Progenitor cell of endocrine pancreas (in vitro differentiated cells): ENCODE measurements at regions not wholly inside any gene's neighbourhood (a gene's known extent, or its start where the extent isn't known, plus 50 kb on each side); places are given as distances from the start of the nearest gene placed in this dataset.

Source experiments
- DNase-seq: peaks from one replicate; pipeline ENCODE4 v3.0.0; 2021; ENCODE audit warnings: low spot score; ENCODE audit not compliant: unreplicated experiment
- H3K27ac Mint-ChIP-seq: 2 replicates; pipeline ENCODE4 v1.8.0; 2021; ENCODE audit warnings: mild to moderate bottlenecking, moderate library complexity, mixed read lengths
- H3K27me3 Mint-ChIP-seq: 2 replicates; pipeline ENCODE4 v1.8.0; 2021; ENCODE audit warnings: mixed read lengths
- H3K36me3 Mint-ChIP-seq: 2 replicates; pipeline ENCODE4 v1.8.0; 2022; ENCODE audit warnings: mixed read lengths; ENCODE audit not compliant: insufficient read depth
- H3K4me1 Mint-ChIP-seq: 2 replicates; pipeline ENCODE4 v1.8.0; 2021; ENCODE audit warnings: low read depth, mixed read lengths
- H3K4me3 Mint-ChIP-seq: 2 replicates; pipeline ENCODE4 v1.8.0; 2021; ENCODE audit warnings: low read depth, mild to moderate bottlenecking, moderate library complexity, mixed read lengths
- H3K9me3 Mint-ChIP-seq: 2 replicates; pipeline ENCODE4 v1.8.0; 2021; ENCODE audit warnings: low read depth, mixed read lengths
- TF ChIP-seq, protein P1 (sequence below): fragments of 200-600 bp; sonication (generic); IDR thresholded peaks from one replicate; pipeline ENCODE4 v1.5.0; 2021; ENCODE audit warnings: antibody characterized with exemption, mild to moderate bottlenecking; ENCODE audit not compliant: unreplicated experiment

DNA sequence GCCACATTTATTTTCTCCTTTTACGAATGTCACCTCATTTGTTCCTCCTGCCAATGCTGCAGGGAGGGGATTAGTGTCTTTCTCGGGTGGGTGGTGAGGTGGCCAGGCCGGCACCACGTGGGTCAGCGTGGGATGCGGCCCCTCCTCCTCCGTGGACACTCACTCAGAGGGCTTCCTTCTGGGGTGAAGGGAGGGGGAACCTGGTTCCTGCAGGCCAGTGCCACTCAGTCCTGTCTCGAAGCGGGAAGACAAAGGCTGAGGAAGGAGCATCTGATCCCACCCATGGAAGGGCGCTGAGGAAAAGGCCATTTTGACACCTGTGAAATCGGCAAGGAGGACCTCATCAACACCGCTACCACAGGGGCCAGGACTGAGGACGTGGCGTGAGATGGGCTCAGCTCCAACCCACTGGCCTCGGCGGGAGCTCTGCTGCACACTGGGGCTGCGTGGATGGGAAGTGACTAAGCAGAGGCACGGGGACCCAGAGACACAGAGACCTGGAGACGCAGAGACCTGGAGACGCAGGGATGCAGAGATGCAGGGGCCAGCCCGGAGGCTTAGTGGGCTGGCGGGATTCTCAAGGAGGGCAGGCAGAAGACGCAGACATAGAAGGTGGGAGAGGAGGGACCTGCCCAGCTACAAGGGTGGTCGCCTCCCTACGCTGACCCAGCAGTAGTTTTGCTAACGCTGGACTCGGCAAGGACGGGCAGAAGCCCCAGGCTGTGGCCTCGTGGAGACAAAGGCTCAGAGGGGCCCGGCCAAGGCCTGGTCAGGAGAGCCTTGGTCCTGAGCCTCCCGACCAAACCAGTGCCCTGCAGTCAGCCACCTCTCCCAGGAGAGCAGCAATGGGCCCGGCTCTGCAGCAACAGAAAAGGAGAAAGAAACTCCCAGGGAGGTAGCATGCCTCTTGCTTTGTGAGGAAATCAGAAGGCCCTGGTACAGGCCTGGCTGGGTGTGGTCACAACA is 1071.2 kb downstream of the BRD1 start:
- Mint-ChIP-seq H3K9me3 (no peaks in the 10 kb centered on the region), H3K4me3 (no peak overlapping the region), H3K36me3 (no peaks in the 10 kb centered on the region), H3K27ac (no peak overlapping the region), H3K27me3 (peaks cover 17% of the 10 kb centered on the region), H3K4me1 (no peaks in the 10 kb centered on the region)
- peak; percentile 3 for DNase-seq
- TF ChIP-seq, protein P1, sequence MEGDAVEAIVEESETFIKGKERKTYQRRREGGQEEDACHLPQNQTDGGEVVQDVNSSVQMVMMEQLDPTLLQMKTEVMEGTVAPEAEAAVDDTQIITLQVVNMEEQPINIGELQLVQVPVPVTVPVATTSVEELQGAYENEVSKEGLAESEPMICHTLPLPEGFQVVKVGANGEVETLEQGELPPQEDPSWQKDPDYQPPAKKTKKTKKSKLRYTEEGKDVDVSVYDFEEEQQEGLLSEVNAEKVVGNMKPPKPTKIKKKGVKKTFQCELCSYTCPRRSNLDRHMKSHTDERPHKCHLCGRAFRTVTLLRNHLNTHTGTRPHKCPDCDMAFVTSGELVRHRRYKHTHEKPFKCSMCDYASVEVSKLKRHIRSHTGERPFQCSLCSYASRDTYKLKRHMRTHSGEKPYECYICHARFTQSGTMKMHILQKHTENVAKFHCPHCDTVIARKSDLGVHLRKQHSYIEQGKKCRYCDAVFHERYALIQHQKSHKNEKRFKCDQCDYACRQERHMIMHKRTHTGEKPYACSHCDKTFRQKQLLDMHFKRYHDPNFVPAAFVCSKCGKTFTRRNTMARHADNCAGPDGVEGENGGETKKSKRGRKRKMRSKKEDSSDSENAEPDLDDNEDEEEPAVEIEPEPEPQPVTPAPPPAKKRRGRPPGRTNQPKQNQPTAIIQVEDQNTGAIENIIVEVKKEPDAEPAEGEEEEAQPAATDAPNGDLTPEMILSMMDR: no peak

DNA sequence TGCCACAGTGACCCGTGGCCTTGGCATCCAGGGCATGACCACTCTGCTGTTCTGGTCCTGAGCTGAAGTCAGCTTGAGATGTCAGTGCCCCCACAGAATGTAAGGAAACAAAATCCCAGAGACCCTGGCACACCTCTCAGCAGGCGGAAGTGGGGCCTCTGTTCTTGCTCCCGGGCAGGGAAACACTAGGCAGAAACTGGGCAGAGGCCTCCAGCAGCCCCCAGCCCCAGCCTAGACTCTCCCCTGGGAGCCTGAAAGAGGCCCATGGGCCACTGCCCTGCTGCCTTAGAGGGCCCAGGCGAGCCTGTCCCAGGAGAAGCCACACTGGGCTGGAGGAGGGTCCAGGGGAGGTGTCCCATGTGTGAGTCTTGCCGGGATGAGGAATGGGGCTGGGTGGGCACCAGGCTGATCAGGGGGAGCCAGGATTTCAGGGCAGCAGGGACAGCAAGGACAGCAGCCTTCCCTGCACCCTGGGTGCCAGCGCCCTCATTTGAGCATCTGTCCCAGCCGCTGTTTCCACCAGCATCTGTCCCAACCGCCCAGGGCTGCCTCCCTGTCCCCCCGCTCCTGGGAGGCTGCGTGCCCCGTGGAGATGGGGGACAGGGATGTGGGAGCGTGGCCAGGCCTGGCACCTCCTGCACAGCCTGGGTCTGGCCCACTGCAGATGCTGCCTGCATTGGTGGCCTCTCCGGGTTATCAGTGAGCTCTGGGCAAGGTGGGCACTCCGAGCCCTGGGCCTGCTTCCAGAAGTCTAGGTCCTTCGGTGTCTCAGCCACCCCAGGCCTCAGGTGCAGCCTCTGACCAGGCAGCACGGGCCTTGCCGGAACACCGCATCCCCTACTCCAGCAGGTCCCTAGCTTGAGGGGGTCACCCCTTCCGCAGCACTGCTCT is 1072.4 kb downstream of the BRD1 start:
- Mint-ChIP-seq H3K4me3 (no peak overlapping the region), H3K36me3 (peaks cover 1% of the 10 kb centered on the region), H3K27me3 (peaks cover 13% of the 10 kb centered on the region), H3K27ac (no peak overlapping the region), H3K9me3 (no peaks in the 10 kb centered on the region), H3K4me1 (no peaks in the 10 kb centered on the region)
- TF ChIP-seq, protein P1: no peak
- peak; percentile 5 for DNase-seq

DNA sequence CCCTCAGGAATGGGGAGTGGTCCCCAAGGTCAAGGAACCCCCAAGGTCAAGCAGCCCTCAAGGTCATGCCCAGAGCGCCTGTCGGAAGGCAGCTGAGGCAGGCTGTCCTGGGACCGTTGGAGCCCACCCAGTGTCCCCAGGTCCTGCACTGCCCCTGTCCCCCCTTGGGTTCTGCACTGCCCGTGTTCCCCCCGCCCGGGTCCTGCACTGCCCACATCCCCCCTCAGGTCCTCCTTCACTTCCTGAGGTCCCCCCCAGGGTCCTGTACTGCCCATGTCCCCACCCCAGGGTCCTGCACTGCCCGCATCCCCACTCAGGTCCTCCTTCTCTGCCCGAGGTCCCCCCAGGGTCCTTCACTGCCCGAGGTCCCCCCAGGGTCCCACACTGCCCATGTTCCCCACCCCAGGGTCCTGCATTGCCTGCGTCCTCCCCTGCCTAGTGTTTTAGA is 1073.0 kb downstream of the BRD1 start:
- TF ChIP-seq, protein P1: no peak
- H3K27ac Mint-ChIP-seq: no peak overlapping the region
- H3K27me3 Mint-ChIP-seq: peaks cover 13% of the 10 kb centered on the region
- no peak overlapping the region for H3K4me3 Mint-ChIP-seq
- DNase-seq: no peak
- peaks cover 1% of the 10 kb centered on the region for H3K36me3 Mint-ChIP-seq
- H3K4me1 Mint-ChIP-seq: no peaks in the 10 kb centered on the region
- H3K9me3 Mint-ChIP-seq: no peaks in the 10 kb centered on the region

DNA sequence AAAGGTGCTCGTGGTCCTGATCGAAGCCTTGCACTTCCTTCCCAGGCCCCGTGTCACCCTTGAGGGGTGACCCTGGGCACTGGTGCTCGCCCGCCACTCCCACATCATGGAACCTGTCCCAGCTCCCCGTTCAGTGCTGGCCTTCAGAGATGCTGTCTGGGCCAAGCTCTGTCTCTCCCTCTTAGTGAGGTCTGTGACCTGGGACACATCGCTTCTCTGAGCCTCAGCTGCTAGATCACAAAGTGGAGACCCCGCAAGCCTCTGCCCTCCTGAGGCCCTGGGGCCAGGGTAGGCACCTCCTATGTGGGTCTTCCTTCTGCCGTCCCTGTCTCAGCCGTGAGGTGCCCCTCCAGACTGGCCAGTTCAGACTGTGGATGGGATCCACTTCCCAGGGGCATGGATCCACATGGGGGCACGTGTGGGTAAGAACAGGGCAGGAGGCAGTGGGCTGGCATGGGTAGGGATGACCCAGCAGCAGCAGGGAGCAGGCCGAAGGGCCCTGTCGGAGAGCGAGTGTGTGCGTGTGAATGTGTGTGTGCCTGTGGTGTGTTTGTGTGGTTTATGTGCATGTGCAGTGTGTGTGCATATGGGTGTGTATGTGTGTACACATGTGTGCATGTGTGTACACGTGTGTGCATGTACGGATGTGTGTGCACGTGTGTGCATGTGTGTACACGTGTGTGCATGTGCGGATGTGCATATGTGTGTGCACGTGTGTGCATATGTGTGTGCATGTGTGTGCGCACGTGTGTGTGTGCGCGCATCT is 1073.7 kb downstream of the BRD1 start:
- Mint-ChIP-seq H3K4me1 (no peaks in the 10 kb centered on the region), H3K27ac (no peak overlapping the region)

More for the DNA sequence above, 1073.7 kb downstream of the BRD1 start:
- Mint-ChIP-seq H3K4me3 (no peak overlapping the region), H3K27me3 (peaks cover 13% of the 10 kb centered on the region), H3K36me3 (peaks cover 1% of the 10 kb centered on the region), H3K9me3 (no peaks in the 10 kb centered on the region)
- TF ChIP-seq, protein P1: no peak
- no peak for DNase-seq
